Globus pallidus (tissue), 1 donor: ENCODE measurements at regions not wholly inside any gene's neighbourhood (a gene's known extent, or its start where the extent isn't known, plus 50 kb on each side); places are given as distances from the start of the nearest gene placed in this dataset.
A peak's percentile ranks its signal among the peaks of the same experiment; 100 is the strongest.

Experiments used
- DNase-seq: peaks from one replicate; pipeline ENCODE4 v3.0.0-alpha.2; 2015; ENCODE audit warnings: low spot score

DNA sequence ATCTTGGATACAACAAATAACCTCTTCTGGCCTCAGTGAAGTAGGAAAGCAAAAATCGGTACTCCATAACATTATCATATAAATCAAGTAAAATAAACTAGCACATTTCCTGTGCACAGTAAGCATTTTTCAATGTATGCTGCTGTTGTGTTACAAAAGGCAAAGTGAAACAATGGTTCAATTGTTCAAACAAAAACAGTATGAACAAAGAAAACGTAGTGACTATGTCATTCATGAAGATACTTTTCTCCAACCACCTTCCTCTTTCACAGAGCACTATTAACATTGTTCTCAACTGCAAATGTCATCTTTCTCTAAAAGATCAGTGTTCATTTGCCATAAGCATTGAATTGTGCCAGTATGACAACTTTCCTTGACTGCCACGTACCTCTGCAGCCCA, 318.6 kb upstream of the PRDM1 start:
- no peak for DNase-seq

DNA sequence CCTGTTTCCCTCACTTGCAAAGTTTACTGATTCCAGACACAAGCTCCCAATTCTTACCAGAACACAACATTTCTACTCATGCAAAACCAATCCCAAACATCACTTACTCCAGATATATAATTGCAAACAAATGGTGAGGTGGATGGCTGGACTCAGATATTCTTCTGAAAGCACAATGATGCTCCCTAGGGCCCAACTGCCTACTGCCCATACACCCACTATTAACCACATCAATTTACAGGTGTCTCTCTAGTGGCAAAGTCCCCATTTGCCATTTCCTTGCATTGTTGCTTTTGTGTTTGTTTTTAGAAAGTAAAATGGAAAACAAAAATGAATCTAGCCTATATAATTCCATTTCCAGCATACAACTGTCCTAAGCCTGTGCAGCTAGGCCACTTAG, 320.9 kb upstream of the PRDM1 start:
- no peak for DNase-seq

DNA sequence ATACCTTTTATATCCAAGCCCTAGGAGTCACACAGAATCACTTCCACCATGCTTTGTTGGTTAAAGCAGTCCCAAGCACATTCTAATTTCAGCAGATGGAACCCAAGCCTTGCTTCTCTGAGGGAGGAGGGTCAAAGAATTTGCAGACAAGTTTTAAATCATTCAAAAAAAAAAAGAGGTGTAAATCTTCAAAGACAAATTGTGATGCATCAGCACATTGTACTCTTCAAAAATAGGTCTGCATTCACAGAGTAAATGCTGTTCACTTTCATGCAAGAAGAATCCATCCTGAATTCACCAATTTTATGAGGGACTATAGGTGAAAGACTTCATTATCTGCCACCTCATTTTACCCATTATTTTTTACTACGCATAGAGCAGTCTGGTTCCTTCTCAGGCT, 321.8 kb upstream of the PRDM1 start:
- DNase-seq, result no peak

GRCh38 chr6:105763866-105764265, 322.3 kb upstream of the PRDM1 start:
- DNase-seq, result no peak

DNA sequence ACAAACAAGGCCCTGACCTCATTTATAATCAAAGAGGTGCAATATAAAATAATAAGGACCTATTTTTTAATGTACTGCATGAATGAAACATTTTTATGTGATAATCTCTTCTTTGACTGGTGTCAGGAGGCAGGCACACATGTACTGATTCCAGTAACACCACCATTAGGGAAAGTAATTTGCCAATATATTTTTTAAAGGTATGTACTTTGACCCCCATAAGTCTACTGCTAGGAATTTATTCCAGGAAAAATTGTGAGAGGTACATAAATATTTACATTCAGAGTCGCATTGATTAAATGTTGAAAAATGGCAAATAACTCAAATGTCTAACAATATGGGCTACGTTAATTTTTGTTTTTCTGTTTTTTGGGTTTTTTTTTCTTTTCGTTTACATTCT, 325.4 kb upstream of the PRDM1 start:
- DNase-seq, result no peak

DNA sequence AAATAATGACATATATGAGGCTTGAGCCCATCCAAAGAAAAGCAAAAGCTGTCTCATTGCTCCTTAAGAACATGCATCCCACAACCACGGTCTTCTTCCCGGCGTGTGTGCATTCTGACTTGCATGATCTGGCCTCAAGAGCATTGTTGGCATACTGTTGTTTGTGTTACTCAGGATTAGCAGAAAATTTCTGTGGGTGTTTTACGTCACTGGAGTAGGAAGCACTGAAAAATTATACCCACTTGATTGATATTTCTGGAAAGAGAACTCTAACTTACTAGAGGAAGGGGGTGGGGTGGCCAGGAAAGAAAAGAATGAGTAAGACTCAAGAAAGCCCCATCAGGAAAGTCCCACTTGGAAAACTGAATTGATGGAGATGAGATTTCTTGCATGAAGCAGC, 326.2 kb upstream of the PRDM1 start:
- no peak for DNase-seq

DNA sequence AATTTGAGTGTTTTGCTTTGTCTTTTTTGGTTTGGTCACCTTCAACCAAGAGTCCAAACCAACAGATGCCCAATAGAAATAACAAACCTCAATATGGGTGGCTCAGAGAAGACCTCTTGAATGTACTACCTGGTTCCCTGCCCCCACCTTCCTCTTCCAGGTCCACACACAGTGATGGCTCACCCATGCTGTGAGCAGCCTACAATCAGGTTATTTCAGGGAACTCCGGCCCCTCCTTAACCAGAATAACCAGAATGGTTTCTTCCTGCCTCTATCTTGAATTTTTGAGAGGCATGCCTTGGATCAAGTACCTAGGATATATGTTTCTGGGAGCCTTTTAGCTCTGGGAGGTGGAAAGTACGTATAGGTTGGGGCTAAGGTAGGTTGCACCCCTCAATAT, 327.1 kb upstream of the PRDM1 start:
- no peak for DNase-seq

- DNase-seq, result no peak
Observed at GRCh38 chr6:105757512-105758200, 328.5 kb upstream of the PRDM1 start.

DNA sequence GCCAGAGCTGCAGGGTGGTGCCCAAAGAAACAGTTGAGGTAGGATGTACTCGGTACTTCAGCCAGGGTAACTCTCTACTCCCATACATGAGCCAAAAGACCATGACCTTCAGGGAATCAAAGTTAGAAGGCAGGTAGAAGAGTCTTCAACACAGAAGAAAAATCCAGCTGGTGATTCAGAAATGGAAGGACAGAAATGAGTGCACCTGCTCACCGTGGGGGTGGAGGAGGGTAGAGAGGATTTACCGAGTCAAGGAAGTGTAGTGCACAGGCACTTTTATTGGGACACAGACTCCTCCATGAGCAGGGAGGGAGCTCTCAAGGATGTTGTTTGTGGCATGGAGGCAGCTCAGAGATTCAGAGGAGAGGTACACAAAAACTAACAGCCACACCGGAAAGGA, 330.3 kb upstream of the PRDM1 start:
- no peak for DNase-seq

- peak; percentile 15 for DNase-seq
Observed at GRCh38 chr6:105753620-105754211, 332.4 kb upstream of the PRDM1 start.

GRCh38 chr6:105753207-105753606, 332.9 kb upstream of the PRDM1 start:
- DNase-seq, result no peak

GRCh38 chr6:105750089-105750488, 336.0 kb upstream of the PRDM1 start:
- no peak for DNase-seq

GRCh38 chr6:105748737-105749161, 337.4 kb upstream of the PRDM1 start:
- no peak for DNase-seq

DNA sequence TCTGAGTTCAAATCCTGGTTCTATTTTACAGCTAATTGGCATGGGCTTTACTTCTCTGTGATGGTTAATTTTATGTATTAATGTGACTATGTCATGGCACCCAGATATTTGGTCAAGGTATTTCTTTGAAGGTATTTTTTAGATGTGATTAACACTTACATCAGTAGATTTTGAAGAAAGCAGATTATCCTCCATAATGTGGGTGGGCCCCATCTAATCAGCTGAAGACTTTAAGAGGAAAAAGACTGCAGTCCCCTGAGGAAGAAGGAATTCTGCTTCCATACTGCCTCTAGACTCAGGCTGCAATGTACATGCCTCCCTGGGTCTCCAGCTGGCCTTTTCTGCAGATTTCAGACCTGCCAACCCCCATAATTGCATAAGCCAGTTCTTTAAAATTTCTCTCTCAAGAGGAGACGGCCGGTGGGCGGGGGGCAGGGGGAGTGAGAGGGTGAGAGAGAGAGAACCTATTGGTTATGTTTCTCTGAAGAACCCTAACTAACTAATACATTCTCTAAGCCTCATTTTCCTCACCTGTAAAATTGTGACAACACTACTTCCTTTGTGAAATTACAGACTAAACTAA, 338.2 kb upstream of the PRDM1 start:
- DNase-seq, result no peak

- DNase-seq, result no peak
Observed at GRCh38 chr6:105746509-105746908, 339.6 kb upstream of the PRDM1 start.

- DNase-seq, result no peak
Observed at GRCh38 chr6:105746130-105746505, 340.0 kb upstream of the PRDM1 start.

DNA sequence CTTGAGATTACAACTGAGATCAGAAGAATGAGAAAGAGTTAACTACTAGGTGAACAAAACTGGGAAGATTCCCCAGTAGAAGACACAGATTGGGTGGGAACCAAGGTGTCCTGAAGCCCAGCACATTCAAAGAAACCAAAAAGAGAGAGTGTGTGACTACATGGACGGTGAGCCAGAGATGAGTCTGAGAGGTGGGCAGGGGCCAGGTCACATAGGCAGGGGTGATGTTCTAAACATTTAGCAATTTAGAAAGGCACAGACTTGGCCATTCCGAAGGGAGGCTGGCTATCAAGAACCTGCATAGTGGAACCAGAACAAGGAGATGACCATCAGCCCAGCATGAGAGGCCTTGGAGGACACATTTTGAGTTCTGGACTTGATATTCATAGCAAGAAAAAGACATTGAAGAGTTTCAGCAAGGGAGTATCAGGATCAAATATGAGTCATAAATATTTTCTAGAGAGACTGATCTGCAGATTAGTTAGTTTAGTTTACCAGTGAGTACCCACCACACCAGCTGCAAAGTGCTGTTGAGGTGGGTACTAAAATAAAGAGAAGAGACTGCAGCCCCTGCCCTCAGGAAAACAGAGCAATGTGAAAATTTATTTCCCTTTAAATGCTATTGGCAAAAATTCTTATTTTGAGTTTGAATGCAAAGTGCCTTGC, 340.5 kb upstream of the PRDM1 start:
- DNase-seq, result no peak

DNA sequence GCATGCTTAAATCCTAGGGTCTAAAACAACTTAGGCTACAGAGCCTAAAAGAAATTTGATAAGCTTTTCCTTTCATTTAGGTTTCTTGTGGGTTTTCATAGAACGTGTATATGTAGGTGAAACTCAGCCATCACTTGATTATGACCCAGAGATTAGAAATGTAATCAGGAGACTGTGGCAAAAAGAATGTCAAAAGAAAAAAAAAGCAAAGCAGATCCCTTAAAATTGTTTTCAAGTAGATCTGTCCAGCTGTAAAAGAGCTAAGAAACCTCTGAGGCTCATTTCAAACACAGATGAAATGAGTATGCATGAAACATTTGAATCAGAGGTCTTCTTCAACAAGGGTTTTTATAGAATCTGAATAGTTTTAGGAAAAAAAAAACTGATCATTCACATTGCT, 341.3 kb upstream of the PRDM1 start:
- DNase-seq, result no peak

GRCh38 chr6:105740946-105741645, 338.2 kb upstream of the PREP start:
- DNase-seq, result no peak

DNA sequence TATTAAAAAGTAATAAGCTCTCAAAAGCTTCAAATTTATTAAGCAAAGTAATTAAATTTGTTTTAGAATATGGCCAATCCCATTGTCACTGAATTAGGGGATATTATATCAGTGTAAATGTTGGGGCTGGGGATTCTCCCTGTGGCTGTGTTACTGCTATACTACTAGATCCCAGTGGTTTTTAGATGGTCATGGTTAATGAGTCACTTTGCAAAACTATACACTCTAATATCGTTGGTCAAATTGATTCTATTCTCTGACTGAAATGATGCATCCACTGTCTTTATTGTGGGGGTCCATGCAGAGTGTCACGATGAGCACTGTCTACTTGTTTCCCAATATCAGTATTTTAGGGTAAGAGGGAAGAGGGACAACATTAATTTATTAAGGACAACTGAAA, 336.9 kb upstream of the PREP start:
- DNase-seq, result no peak

DNA sequence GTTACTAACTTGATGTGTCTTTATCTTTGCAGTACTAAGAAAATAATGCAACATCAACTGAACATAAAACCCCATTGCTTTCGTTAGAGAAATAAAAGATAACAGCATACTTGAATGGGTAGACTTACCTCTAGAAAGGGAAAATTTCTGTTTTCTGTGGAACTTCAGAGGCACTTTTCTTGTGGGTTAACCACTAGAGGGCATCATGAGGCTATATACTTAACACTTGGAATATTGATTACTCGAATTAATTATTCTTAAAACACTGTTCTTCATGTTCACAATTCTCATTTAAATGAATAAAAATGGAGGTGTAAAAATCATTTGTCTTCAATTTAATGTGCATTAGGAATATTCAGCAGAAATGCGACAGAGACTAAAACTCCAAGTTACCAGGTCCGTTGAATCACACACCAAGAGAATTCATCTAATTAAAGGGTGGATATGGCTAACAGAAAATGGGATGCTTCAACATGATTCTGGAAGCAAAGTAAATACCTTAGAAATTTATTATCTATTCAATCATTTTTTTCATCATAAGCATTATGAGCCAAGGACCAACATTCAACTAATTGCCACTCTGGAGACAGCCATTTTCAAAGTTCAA, 330.8 kb upstream of the PREP start:
- no peak for DNase-seq

DNA sequence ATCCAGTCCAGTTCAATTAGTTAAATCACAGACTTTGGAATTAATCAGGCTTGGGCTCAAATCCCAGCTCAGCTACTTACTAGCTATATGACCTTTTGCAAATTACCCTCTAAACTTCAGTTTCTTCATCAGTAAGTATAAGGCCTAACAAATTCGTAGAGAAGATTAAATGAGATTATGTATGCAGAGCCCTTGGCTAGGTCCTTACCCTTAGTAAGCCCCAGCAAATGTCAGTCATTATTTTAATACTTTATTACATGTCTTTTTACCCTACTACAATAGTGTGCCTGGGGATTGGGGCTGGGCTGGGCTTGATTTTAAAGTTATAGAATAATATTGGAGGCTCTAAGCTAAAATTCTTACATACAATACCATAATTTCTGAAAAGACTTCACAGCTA, 326.1 kb upstream of the PREP start:
- no peak for DNase-seq
